ENCODE measurements at regions not wholly inside any gene's neighbourhood (a gene's known extent, or its start where the extent isn't known, plus 50 kb on each side); places are given as distances from the start of the nearest gene placed in this dataset.

- peaks cover 5% of the 10 kb centered on the region for H3K27me3 Mint-ChIP-seq (ENCODE audit: low read depth)
- peaks cover 7% of the 10 kb centered on the region for H3K4me1 Mint-ChIP-seq (ENCODE audit: low read depth)
- H3K36me3 Mint-ChIP-seq (ENCODE audit: low read depth) = peaks cover 3% of the 10 kb centered on the region
- no peaks in the 10 kb centered on the region for H3K9me3 Mint-ChIP-seq (ENCODE audit: low read depth)
- H3K4me3 Mint-ChIP-seq (ENCODE audit: unreplicated experiment) = no peak overlapping the region
- no peak for TF ChIP-seq CTCF (IDR thresholded peaks at IDR 0.05)
- DNase-seq (ENCODE audit: low spot score) = no peak
- no peak overlapping the region for H3K27ac Mint-ChIP-seq (ENCODE audit: unreplicated experiment)
Measured at GRCh38 chr7:33714208-33714607, 191.1 kb upstream of the BMPER start.

DNA sequence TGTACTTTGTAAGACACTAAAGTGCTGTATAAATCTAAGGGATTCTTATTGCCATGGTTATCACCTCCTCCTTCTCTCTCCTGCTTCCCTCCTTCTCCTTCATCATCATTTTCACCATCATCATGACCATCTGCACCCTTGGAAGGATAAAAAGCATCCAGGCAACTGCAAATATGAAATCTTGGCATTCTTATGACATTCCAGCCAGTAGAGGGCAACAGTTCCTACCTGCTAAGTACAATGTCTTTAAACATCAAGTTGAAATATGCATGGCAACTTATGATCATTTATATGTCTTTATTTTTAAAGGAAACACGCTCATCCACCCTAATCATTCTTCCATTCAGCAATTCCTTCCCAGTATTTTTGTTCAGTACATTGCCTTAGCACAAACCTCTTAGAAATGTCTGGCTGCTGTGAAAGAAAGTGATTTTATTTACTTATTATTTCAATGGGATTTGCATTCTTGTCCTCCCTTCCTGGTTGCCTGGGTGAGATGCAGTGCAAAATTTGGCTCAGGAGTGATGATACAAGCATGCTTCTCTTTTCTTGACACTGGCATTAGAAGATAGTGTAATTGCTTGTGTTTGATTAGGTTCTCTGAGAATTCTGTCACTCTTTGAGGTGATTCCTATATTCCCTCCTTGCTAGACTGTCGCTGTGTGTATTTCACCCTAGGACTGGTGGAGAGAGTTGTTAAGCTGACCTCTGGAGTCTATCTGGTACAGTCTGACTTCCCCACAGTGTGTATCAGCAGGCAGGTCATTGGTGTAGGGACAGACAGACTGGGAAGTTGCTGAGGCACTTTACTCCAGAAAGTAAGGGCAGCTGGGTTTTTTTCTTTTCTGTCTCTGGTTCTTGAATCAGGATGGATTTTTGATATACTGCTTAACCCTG, 188.5 kb upstream of the BMPER start:
- H3K27ac Mint-ChIP-seq (ENCODE audit: unreplicated experiment) = no peak overlapping the region
- no peak for DNase-seq (ENCODE audit: low spot score)
- peak; percentile 90 for TF ChIP-seq CTCF (IDR thresholded peaks at IDR 0.05)
- peaks cover 17% of the 10 kb centered on the region for H3K4me1 Mint-ChIP-seq (ENCODE audit: low read depth)
- H3K9me3 Mint-ChIP-seq (ENCODE audit: low read depth) = peaks cover 4% of the 10 kb centered on the region
- peaks cover 5% of the 10 kb centered on the region for H3K27me3 Mint-ChIP-seq (ENCODE audit: low read depth)
- peaks cover 3% of the 10 kb centered on the region for H3K36me3 Mint-ChIP-seq (ENCODE audit: low read depth)
- H3K4me3 Mint-ChIP-seq (ENCODE audit: unreplicated experiment) = no peak overlapping the region

- Mint-ChIP-seq H3K27ac (ENCODE audit: unreplicated experiment) (peak overlapping the region; percentile 82), H3K9me3 (ENCODE audit: low read depth) (peaks cover 4% of the 10 kb centered on the region), H3K4me1 (ENCODE audit: low read depth) (peaks cover 35% of the 10 kb centered on the region), H3K36me3 (ENCODE audit: low read depth) (peaks cover 3% of the 10 kb centered on the region), H3K27me3 (ENCODE audit: low read depth) (peaks cover 5% of the 10 kb centered on the region), H3K4me3 (ENCODE audit: unreplicated experiment) (no peak overlapping the region)
- no peak for TF ChIP-seq CTCF (IDR thresholded peaks at IDR 0.05)
- DNase-seq (ENCODE audit: low spot score) = no peak
Measured at GRCh38 chr7:33719059-33719581, 186.2 kb upstream of the BMPER start.

- H3K9me3 Mint-ChIP-seq (ENCODE audit: low read depth) = peaks cover 4% of the 10 kb centered on the region
- no peak overlapping the region for H3K4me3 Mint-ChIP-seq (ENCODE audit: unreplicated experiment)
- no peak for TF ChIP-seq CTCF (IDR thresholded peaks at IDR 0.05)
- DNase-seq (ENCODE audit: low spot score) = no peak
- no peak overlapping the region for H3K27ac Mint-ChIP-seq (ENCODE audit: unreplicated experiment)
- H3K36me3 Mint-ChIP-seq (ENCODE audit: low read depth) = peaks cover under 1% of the 10 kb centered on the region
- peaks cover 35% of the 10 kb centered on the region for H3K4me1 Mint-ChIP-seq (ENCODE audit: low read depth)
- H3K27me3 Mint-ChIP-seq (ENCODE audit: low read depth) = peaks cover 2% of the 10 kb centered on the region
Measured at GRCh38 chr7:33720139-33720538, 185.2 kb upstream of the BMPER start.

- no peak overlapping the region for H3K27ac Mint-ChIP-seq (ENCODE audit: unreplicated experiment)
- peaks cover 35% of the 10 kb centered on the region for H3K4me1 Mint-ChIP-seq (ENCODE audit: low read depth)
- H3K4me3 Mint-ChIP-seq (ENCODE audit: unreplicated experiment) = no peak overlapping the region
- H3K27me3 Mint-ChIP-seq (ENCODE audit: low read depth) = no peaks in the 10 kb centered on the region
- DNase-seq (ENCODE audit: low spot score) = no peak
- H3K9me3 Mint-ChIP-seq (ENCODE audit: low read depth) = peaks cover 4% of the 10 kb centered on the region
- no peaks in the 10 kb centered on the region for H3K36me3 Mint-ChIP-seq (ENCODE audit: low read depth)
- TF ChIP-seq CTCF (IDR thresholded peaks at IDR 0.05) = no peak
Measured at GRCh38 chr7:33720870-33721269, 184.5 kb upstream of the BMPER start.

Measured in chondrocyte (in vitro differentiated cells).